ENCODE measurements at regions not wholly inside any gene's neighbourhood (a gene's known extent, or its start where the extent isn't known, plus 50 kb on each side); places are given as distances from the start of the nearest gene placed in this dataset.

GRCh38 chr6:40860443-40860842 is 178.6 kb downstream of the UNC5CL start (continued):
- TF ChIP-seq CBX3 (IDR thresholded peaks at IDR 0.05; ENCODE audit: low read depth) (no peak), ZNF274 (IDR thresholded peaks at IDR 0.05; ENCODE audit: low read depth, low read length) (no peak), JUND (IDR thresholded peaks at IDR 0.05) (no peak), ZBTB33 (IDR thresholded peaks at IDR 0.05; ENCODE audit: extremely low read depth, insufficient replicate concordance, low read length) (no peak)

GRCh38 chr6:40856271-40856670 is 182.8 kb downstream of the UNC5CL start:
- intact Hi-C loops (cut with micrococcal nuclease) = no loop called here
- Histone ChIP-seq H3K27me3 (ENCODE audit: insufficient read depth, low read length) (0 out of 2 replicates have a peak, but pooled peaks cover 8% of the 10 kb centered on the region), H4K20me1 (ENCODE audit: insufficient read depth) (no peaks in the 10 kb centered on the region), H3K4me2 (ENCODE audit: low read length) (no peak overlapping the region), H3K4me3 (replicated peaks in 1 of 2; ENCODE audit: low read depth in 1 of 2, low read length in 2 of 2) (no peak overlapping the region), H3K9me3 (ENCODE audit: control insufficient read depth in 1 of 2, insufficient read depth in 1 of 2, low read depth in 1 of 2, low read length in 2 of 2) (no peaks in the 10 kb centered on the region), H3K36me3 (ENCODE audit: control insufficient read depth in 1 of 2, insufficient read depth in 2 of 2, low read length in 2 of 2) (no peaks in the 10 kb centered on the region), H2AFZ (ENCODE audit: low read depth, low read length, poor library complexity, severe bottlenecking) (no peak overlapping the region), H3K9ac (ENCODE audit: low read length) (no peak overlapping the region), H3K79me2 (ENCODE audit: insufficient read depth, low read length) (no peaks in the 10 kb centered on the region), H3K4me1 (ENCODE audit: control insufficient read depth in 1 of 2, insufficient read depth in 2 of 2, low read length in 2 of 2) (no peaks in the 10 kb centered on the region), H3K27ac (ENCODE audit: low read depth, low read length) (no peak overlapping the region), H3K9me2 (ENCODE audit: insufficient read depth) (no peaks in the 10 kb centered on the region)
- POLR2A ChIA-PET = no interaction called here
- CTCF ChIA-PET = no interaction called here
- RAD21 ChIA-PET (ENCODE audit: low non-redundant PET in 1 of 2, low total read pairs in 2 of 2, uncharacterized antibody in 2 of 2, unreplicated experiment in 2 of 2) = no interaction called here
- TF ChIP-seq TCF7L2 (IDR thresholded peaks at IDR 0.05; ENCODE audit: borderline replicate concordance, extremely low read depth, insufficient read depth, insufficient read length) (no peak), REST (IDR thresholded peaks at IDR 0.05; ENCODE audit: low read depth) (no peak), SRF (IDR thresholded peaks at IDR 0.05; ENCODE audit: low read depth) (no peak), CTCF (IDR thresholded peaks at IDR 0.05 in 2 of 3, conservative IDR thresholded peaks at IDR 0.05 in 1 of 3; ENCODE audit: borderline replicate concordance in 1 of 3, insufficient read depth in 1 of 3, low read depth in 2 of 3, low read length in 2 of 3) (no peak), FOSL1 (IDR thresholded peaks at IDR 0.05; ENCODE audit: low read depth) (no peak), ATF3 (IDR thresholded peaks at IDR 0.05) (no peak)
- ATAC-seq (no peak), DNase-seq (ENCODE audit: low read depth, low spot score) (no peak)
- no TSS peak for BruUV-seq (replicated peaks)

Data from HCT116 (cell line).